Astrocyte of the cerebellum (primary cell): ENCODE measurements at regions not wholly inside any gene's neighbourhood (a gene's known extent, or its start where the extent isn't known, plus 50 kb on each side); places are given as distances from the start of the nearest gene placed in this dataset.
"Not testable (repeated sequence)": the region's sequence is repeated elsewhere in the genome, so short reads cannot be mapped to it uniquely, and the experiment has no call there.

Experiments used
- DNase-seq: peaks from one replicate; pipeline ENCODE4 v3.0.0-alpha.2; 2011; ENCODE audit warnings: low read depth
- H3K4me3 ChIP-seq: 2 replicates; pipeline ENCODE4 v1.5.1; 2011; ENCODE audit warnings: mild to moderate bottlenecking, low read depth, low read length, moderate library complexity
- in situ Hi-C: cut with HindIII; loops from 2 replicates; pipeline ENCODE4 v1.10.0; 2017; ENCODE audit warnings: low sequenced_read_pairs
- TF ChIP-seq, protein P1 (sequence below): IDR thresholded peaks from 2 replicates; pipeline ENCODE4 v1.5.1; 2012; ENCODE audit warnings: low read length, low read depth, moderate library complexity, mild to moderate bottlenecking; ENCODE audit errors: missing control alignments

DNA sequence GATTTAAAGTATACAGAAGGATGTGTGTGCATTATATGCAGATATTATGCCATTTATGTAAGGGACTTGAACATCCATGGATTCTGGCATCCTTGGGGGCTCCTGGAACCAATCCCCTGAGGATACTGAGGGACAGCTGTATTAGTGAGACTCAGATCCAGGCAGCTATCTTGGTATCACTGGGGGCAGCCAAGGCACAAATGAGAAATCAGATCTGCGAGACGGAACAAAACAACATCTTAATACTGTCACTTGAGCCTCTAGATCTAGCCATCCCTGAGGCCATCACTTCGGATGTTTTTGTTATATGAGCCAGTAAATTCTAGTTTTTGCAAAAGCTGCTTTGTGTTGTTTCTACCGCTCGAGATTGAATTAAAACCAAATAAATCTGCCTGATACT is 175.1 kb upstream of the SFSWAP start:
- TF ChIP-seq, protein P1, sequence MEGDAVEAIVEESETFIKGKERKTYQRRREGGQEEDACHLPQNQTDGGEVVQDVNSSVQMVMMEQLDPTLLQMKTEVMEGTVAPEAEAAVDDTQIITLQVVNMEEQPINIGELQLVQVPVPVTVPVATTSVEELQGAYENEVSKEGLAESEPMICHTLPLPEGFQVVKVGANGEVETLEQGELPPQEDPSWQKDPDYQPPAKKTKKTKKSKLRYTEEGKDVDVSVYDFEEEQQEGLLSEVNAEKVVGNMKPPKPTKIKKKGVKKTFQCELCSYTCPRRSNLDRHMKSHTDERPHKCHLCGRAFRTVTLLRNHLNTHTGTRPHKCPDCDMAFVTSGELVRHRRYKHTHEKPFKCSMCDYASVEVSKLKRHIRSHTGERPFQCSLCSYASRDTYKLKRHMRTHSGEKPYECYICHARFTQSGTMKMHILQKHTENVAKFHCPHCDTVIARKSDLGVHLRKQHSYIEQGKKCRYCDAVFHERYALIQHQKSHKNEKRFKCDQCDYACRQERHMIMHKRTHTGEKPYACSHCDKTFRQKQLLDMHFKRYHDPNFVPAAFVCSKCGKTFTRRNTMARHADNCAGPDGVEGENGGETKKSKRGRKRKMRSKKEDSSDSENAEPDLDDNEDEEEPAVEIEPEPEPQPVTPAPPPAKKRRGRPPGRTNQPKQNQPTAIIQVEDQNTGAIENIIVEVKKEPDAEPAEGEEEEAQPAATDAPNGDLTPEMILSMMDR = no peak
- no peak for DNase-seq
- H3K4me3 ChIP-seq = no peak overlapping the region
- in situ Hi-C loops = no loop called here

DNA sequence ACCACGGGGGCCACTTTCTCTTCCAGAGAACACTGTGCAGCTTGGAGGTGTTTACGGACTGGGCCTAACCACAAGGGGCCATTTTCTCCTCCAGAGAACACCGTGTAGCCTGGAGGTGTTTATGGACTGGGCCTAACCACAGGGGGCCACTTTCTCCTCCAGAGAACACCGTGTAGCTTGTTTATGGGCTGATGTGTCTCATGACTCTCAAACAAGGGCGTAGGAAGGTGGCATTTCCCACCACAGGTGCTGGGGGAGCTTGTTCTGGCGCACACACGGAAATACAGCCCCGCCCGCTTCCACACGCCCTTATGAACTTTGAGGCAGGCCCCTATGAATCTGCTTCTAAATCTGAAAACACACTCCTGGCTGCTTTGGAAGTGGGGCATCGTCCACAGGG is 174.6 kb upstream of the SFSWAP start:
- H3K4me3 ChIP-seq = no peak overlapping the region
- in situ Hi-C loops = no loop called here
- no peak for DNase-seq
- TF ChIP-seq, protein P1 = no peak

DNA sequence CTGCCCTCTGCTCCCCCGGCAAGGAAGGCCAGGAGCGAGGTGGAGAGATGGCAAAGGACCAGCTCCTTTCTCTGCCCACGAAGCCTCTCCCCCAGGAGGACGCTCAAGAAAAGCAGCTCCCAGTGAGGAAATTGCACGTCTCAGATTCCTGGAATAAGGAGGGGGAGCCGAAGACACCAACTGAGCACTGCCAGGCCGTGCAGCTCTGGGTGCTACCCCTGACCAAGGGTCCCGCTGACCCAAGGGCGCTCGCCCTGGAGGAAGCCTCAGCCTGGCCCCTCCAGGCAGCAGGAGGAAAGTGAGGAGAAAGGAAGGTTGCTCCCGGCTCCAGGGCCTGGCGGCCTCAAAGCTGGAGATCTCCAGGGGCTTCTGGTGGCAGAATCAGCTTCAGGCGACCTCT is 174.1 kb upstream of the SFSWAP start:
- no peak overlapping the region for H3K4me3 ChIP-seq
- DNase-seq = no peak
- TF ChIP-seq, protein P1 = no peak
- in situ Hi-C loops = no loop called here

DNA sequence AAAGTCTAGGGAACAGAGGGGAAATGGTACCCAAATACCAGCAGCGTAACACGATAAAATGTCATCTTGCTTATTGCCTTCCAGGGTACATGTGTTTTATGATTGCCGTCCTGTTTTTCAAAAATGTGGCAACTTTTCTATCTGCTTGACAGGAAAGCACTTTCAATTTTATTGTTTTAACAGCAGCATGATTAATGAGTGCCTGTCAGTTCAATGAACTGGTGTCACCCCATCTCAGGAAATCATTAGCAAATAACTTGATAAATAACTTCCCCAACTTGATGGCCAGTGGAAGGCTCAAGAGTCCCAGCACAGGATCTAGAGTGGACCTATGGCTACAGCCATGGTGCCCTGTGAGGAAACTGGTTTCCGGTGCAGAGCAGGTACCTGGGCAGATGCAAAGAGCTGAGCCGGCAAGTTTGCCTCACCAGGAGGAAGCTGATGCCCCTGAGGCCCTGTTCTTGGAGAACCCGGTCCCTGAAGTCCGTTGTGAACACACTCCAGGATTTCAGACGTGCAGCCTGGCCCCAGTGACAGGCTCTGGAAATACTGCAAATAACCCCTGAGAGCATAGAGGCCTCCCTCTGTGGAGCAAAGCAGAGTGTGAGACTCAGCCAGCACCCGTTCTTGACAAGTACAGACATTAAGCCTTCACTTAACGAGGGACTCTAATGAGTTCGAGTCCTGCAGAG is 173.5 kb upstream of the SFSWAP start:
- in situ Hi-C loops = no loop called here
- TF ChIP-seq, protein P1 = no peak
- no peak for DNase-seq
- no peak overlapping the region for H3K4me3 ChIP-seq

DNA sequence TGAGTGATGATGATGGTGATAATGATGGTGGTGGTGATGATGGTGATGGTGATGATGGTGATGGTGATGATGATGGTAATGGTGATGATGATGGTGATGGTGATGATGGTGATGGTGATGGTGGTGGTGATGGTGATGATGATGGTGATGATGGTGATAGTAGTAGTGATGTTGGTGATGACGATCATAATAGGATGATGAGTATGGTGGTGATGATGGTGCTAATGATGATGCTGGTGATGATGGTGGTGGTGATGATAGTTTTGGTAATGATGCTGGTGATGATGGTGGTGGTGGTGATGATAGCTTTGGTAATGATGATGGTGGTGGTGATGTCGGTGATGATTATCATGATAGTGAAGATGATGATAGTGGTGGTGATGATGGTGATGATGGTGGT is 171.5 kb upstream of the SFSWAP start:
- no peak overlapping the region for H3K4me3 ChIP-seq
- TF ChIP-seq, protein P1 = no peak
- no peak for DNase-seq
- in situ Hi-C loops = no loop called here

DNA sequence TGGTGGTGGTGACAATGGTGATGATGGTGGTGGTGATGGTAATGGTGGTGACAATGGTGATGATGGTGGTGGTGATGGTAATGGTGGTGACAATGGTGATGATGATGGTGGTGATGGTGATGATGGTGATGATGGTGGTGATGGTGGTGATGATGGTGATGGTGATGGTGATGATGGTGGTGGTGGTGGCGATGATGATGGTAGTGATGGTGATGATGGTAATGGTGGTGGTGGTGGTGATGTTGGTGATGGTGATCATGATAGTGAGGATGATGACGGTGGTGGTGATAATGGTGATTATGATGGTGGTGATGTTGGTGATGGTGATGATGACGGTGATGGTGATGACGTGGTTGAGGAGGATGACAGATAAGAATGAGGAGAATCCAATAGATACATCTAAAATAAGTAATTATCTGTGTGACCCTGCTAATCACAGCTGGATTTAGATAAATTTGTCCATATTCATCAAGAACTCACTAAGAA is 170.7 kb upstream of the SFSWAP start:
- TF ChIP-seq, protein P1 = no peak
- H3K4me3 ChIP-seq = no peak overlapping the region
- DNase-seq = no peak
- in situ Hi-C loops = no loop called here

DNA sequence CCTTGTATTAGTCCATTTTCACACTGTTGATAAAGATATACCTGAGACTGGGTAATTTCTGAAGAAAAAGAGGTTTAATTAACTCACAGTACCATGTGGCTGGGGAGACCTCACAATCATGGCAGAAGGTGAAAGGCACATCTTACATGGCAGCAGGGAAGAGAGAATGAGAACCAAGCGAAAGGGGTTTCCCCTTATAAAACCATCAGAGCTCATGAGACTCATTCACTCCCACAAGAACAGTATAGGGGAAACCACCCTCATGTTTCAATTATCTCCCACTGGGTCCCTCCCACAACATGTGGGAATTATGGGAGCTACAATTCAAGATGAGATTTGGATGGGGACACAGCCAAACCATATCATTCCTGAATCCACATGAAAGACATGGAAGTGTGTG is 169.4 kb upstream of the SFSWAP start:
- in situ Hi-C loops, H3K4me3 ChIP-seq, DNase-seq: not testable (repeated sequence)
